ENCODE measurements at regions not wholly inside any gene's neighbourhood (a gene's known extent, or its start where the extent isn't known, plus 50 kb on each side); places are given as distances from the start of the nearest gene placed in this dataset.

DNA sequence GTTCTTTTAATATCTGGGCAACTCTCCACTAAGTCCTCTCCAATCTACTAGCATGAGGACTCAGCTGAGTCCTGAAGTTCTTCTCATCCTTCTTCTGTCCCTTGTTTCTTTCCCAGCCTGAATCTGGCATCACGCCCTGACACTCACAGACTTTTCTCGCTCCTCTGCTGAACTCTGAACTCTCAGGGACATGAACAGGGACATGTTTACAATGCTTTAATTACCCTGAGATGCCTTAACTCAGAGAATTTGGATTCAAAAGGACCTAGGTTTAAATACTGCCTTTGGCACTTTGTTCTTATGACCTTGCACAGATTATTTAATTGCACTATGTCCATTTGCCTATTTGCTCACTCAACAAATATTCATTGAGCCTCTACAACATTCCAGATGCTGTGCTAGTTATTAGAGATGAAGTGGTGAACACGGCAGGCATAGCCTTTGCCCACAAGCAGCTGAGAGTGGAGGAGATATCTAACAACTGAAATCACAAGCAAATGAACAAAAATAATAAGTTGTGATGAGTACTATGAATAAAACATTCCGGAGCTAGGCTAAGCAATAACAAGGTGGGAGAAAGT, 106.0 kb downstream of the ADRB2 start:
- peak; percentile 19 for DNase-seq
- Mint-ChIP-seq H3K4me1 (peaks cover 2% of the 10 kb centered on the region), H3K9me3 (no peaks in the 10 kb centered on the region)

GRCh38 chr5:148933903-148934432, 107.6 kb downstream of the ADRB2 start:
- TF ChIP-seq, protein P1, sequence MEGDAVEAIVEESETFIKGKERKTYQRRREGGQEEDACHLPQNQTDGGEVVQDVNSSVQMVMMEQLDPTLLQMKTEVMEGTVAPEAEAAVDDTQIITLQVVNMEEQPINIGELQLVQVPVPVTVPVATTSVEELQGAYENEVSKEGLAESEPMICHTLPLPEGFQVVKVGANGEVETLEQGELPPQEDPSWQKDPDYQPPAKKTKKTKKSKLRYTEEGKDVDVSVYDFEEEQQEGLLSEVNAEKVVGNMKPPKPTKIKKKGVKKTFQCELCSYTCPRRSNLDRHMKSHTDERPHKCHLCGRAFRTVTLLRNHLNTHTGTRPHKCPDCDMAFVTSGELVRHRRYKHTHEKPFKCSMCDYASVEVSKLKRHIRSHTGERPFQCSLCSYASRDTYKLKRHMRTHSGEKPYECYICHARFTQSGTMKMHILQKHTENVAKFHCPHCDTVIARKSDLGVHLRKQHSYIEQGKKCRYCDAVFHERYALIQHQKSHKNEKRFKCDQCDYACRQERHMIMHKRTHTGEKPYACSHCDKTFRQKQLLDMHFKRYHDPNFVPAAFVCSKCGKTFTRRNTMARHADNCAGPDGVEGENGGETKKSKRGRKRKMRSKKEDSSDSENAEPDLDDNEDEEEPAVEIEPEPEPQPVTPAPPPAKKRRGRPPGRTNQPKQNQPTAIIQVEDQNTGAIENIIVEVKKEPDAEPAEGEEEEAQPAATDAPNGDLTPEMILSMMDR (conservative IDR thresholded peaks at IDR 0.05) = no peak
- no peak overlapping the region for H3K4me3 Mint-ChIP-seq
- Histone ChIP-seq H3K27me3 (ENCODE audit: control insufficient read depth, insufficient read depth, low read length, poor library complexity, severe bottlenecking) (peaks cover 5% of the 10 kb centered on the region), H3K4me3 (ENCODE audit: low read length) (no peak overlapping the region), H3K36me3 (ENCODE audit: control insufficient read depth, insufficient read depth, low read length) (no peaks in the 10 kb centered on the region), H3K4me1 (ENCODE audit: control insufficient read depth, insufficient read depth, low read length) (no peaks in the 10 kb centered on the region), H3K27ac (ENCODE audit: low read depth, low read length) (no peak overlapping the region), H3K9ac (ENCODE audit: extremely low read depth, low read length, poor library complexity, severe bottlenecking) (no peak overlapping the region), H3K9me3 (ENCODE audit: control insufficient read depth, low read length) (no peaks in the 10 kb centered on the region)
- peak; percentile 15 for DNase-seq
- H3K27ac Mint-ChIP-seq = no peak overlapping the region
- no peaks in the 10 kb centered on the region for H3K36me3 Mint-ChIP-seq (ENCODE audit: low read depth)
- H3K4me1 Mint-ChIP-seq = peaks cover 2% of the 10 kb centered on the region
- peaks cover 11% of the 10 kb centered on the region for H3K27me3 Mint-ChIP-seq (ENCODE audit: insufficient read depth)
- 63 to 88% methylated on average over 1 of the region's 1 CpG for WGBS, 2 experiments (ENCODE audit: insufficient coverage in 1 of 2, insufficient read length in 1 of 2)
- H3K9me3 Mint-ChIP-seq = no peaks in the 10 kb centered on the region

More for the DNA sequence above, 106.0 kb downstream of the ADRB2 start:
- no peak overlapping the region for H3K27ac ChIP-seq (ENCODE audit: low read depth, low read length)
- H3K27me3 ChIP-seq (ENCODE audit: control insufficient read depth, insufficient read depth, low read length, poor library complexity, severe bottlenecking) = peaks cover 5% of the 10 kb centered on the region
- TF ChIP-seq, protein P1 (conservative IDR thresholded peaks at IDR 0.05) = no peak
- Mint-ChIP-seq H3K4me3 (no peak overlapping the region), H3K27me3 (ENCODE audit: insufficient read depth) (peaks cover 5% of the 10 kb centered on the region), H3K36me3 (ENCODE audit: low read depth) (no peaks in the 10 kb centered on the region), H3K27ac (no peak overlapping the region)
- H3K36me3 ChIP-seq (ENCODE audit: control insufficient read depth, insufficient read depth, low read length) = no peaks in the 10 kb centered on the region
- H3K9me3 ChIP-seq (ENCODE audit: control insufficient read depth, low read length) = no peaks in the 10 kb centered on the region
- no peak overlapping the region for H3K9ac ChIP-seq (ENCODE audit: extremely low read depth, low read length, poor library complexity, severe bottlenecking)
- no peak overlapping the region for H3K4me3 ChIP-seq (ENCODE audit: low read length)
- no peaks in the 10 kb centered on the region for H3K4me1 ChIP-seq (ENCODE audit: control insufficient read depth, insufficient read depth, low read length)
- WGBS, 2 experiments (ENCODE audit: insufficient coverage in 1 of 2, insufficient read length in 1 of 2) = 91 to 92% methylated on average over 3 to 4 of the region's 4 CpGs

GRCh38 chr5:148934895-148935400, 108.5 kb downstream of the ADRB2 start:
- Mint-ChIP-seq H3K27me3 (ENCODE audit: insufficient read depth) (peaks cover 11% of the 10 kb centered on the region), H3K4me3 (no peak overlapping the region), H3K27ac (no peak overlapping the region), H3K4me1 (peaks cover 2% of the 10 kb centered on the region), H3K9me3 (no peaks in the 10 kb centered on the region), H3K36me3 (ENCODE audit: low read depth) (no peaks in the 10 kb centered on the region)
- Histone ChIP-seq H3K4me1 (ENCODE audit: control insufficient read depth, insufficient read depth, low read length) (no peaks in the 10 kb centered on the region), H3K27ac (ENCODE audit: low read depth, low read length) (no peak overlapping the region), H3K9ac (ENCODE audit: extremely low read depth, low read length, poor library complexity, severe bottlenecking) (no peak overlapping the region), H3K4me3 (ENCODE audit: low read length) (no peak overlapping the region), H3K36me3 (ENCODE audit: control insufficient read depth, insufficient read depth, low read length) (no peaks in the 10 kb centered on the region), H3K9me3 (ENCODE audit: control insufficient read depth, low read length) (no peaks in the 10 kb centered on the region), H3K27me3 (ENCODE audit: control insufficient read depth, insufficient read depth, low read length, poor library complexity, severe bottlenecking) (peaks cover 5% of the 10 kb centered on the region)
- TF ChIP-seq, protein P1 (conservative IDR thresholded peaks at IDR 0.05) = no peak
- WGBS, 2 experiments (ENCODE audit: insufficient coverage in 1 of 2, insufficient read length in 1 of 2) = 88 to 93% methylated on average over 2 of the region's 2 CpGs
- DNase-seq = no peak
